Mesothelial cell of epicardium (in vitro differentiated cells): ENCODE measurements at regions not wholly inside any gene's neighbourhood (a gene's known extent, or its start where the extent isn't known, plus 50 kb on each side); places are given as distances from the start of the nearest gene placed in this dataset.

Experiments used
- DNase-seq, 2 experiments: peaks; one replicate each; pipeline ENCODE4 v3.0.0; 2021; ENCODE audit warnings: low spot score in 2 of 2; ENCODE audit not compliant: unreplicated experiment in 2 of 2
- H3K27ac Mint-ChIP-seq: 2 replicates; pipeline ENCODE4 v1.8.0; 2021; ENCODE audit warnings: mixed read lengths
- H3K27me3 Mint-ChIP-seq: 2 replicates; pipeline ENCODE4 v1.8.0; 2021; ENCODE audit warnings: low read depth, mixed read lengths
- H3K36me3 Mint-ChIP-seq: 2 replicates; pipeline ENCODE4 v1.8.0; 2021; ENCODE audit warnings: mixed read lengths
- H3K4me1 Mint-ChIP-seq: 2 replicates; pipeline ENCODE4 v1.8.0; 2021; ENCODE audit warnings: mixed read lengths
- H3K4me3 Mint-ChIP-seq: 2 replicates; pipeline ENCODE4 v1.8.0; 2021; ENCODE audit warnings: mild to moderate bottlenecking, moderate library complexity, mixed read lengths
- H3K9me3 Mint-ChIP-seq: 2 replicates; pipeline ENCODE4 v1.8.0; 2021; ENCODE audit warnings: mixed read lengths
- TF ChIP-seq, protein P1 (sequence below): fragments of 200-600 bp; sonication (generic); IDR thresholded peaks from one replicate; pipeline ENCODE4 v1.5.0; 2021; ENCODE audit warnings: antibody characterized with exemption; ENCODE audit not compliant: unreplicated experiment

DNA sequence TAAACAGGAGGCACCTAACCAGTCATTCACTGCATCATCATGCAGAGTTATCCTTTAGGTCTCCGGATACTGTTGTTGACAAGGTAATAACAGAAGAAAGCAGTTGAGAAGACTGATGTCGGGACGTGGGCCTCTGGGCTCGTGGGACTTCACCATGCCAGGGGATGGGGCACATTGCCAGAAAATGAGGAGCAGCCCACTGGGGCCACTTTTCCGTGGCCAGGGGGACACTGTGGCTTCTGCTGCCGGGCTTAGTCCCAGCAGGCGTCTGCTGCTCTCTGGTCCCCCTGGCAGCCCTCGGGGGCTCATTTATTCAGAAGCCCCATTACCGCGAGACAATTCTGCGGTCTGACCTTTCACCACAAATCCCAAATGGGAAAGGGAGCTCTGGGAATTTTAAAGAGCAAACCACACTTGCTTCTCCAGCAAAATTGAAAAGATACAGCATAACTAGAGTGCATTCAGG lies 201.2 kb downstream of the DAD1 start:
- Mint-ChIP-seq H3K4me1 (peaks cover 15% of the 10 kb centered on the region), H3K36me3 (no peaks in the 10 kb centered on the region), H3K27ac (no peak overlapping the region), H3K27me3 (peaks cover 39% of the 10 kb centered on the region), H3K4me3 (no peak overlapping the region), H3K9me3 (no peaks in the 10 kb centered on the region)
- TF ChIP-seq, protein P1, sequence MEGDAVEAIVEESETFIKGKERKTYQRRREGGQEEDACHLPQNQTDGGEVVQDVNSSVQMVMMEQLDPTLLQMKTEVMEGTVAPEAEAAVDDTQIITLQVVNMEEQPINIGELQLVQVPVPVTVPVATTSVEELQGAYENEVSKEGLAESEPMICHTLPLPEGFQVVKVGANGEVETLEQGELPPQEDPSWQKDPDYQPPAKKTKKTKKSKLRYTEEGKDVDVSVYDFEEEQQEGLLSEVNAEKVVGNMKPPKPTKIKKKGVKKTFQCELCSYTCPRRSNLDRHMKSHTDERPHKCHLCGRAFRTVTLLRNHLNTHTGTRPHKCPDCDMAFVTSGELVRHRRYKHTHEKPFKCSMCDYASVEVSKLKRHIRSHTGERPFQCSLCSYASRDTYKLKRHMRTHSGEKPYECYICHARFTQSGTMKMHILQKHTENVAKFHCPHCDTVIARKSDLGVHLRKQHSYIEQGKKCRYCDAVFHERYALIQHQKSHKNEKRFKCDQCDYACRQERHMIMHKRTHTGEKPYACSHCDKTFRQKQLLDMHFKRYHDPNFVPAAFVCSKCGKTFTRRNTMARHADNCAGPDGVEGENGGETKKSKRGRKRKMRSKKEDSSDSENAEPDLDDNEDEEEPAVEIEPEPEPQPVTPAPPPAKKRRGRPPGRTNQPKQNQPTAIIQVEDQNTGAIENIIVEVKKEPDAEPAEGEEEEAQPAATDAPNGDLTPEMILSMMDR: no peak
- no peak for DNase-seq

DNA sequence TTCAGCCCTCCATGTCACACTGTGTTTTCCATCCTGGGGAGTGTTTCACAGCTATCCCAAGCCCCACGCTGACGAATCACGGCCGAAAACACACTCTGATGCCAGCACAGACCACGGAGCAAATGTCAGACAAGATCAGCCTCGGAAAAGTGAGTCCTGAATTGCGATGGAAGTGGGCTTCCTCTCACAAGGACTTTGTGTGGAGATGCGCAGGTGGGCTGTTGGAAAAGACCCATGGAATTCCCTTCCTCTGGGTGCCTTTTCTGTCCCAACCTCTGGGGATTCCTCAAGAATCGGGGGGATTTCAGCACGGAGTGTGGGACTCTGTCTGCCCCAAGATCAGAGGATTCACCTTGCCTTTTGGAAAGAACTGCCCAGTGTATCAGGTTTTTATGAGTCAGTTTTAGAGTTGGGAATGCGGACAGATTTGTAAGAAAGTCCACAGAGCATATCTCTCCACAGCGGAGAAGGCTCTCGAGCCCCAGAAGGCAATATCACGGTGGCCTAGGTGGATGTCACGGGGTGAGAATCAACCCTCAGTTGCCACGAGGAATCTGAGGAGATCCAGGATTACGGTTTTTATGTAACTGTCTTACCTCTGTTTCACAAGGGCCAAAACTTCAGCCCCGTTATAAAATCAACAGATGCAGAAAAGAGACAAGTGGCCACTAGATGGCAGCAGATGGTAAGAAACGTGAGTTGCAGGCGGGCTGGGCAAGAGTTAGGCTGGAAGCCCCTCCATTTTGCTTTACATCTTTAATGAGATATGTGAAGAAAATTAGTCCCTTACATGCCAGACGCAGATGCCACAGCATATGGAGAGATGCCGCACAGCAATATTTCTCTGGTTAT lies 201.9 kb downstream of the DAD1 start:
- H3K27me3 Mint-ChIP-seq: peaks cover 40% of the 10 kb centered on the region
- peak; percentile 45 to 75 for DNase-seq
- no peak overlapping the region for H3K27ac Mint-ChIP-seq
- H3K36me3 Mint-ChIP-seq: no peaks in the 10 kb centered on the region
- no peak overlapping the region for H3K4me3 Mint-ChIP-seq
- no peaks in the 10 kb centered on the region for H3K9me3 Mint-ChIP-seq
- H3K4me1 Mint-ChIP-seq: peaks cover 15% of the 10 kb centered on the region
- TF ChIP-seq, protein P1: peak; percentile 93

DNA sequence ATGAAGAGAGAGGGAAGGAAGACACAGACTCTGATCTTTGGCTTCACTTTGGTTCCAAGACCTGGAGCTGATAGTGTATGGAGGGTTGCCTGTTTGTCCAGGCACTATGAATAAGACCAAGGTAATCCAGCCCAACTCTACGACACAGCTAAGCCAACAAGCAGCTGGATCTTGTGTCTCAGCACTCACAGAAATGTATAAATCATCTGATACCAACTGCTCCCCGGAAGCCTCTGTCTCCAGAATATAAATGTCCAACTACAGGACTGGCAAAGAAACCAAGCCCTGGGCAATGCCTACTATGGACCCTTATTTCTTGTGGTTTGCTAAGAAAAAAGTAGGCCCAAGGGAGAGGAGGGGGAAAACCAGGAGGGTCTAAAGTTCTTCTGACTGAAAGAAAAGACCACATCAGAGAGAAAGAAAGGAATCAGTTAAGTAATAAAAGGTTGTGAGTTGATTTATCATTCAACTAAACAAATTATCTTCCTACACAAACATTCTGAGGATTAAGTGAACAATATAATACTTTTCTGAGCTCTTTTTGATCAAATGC lies 204.0 kb downstream of the DAD1 start:
- DNase-seq: no peak
- H3K36me3 Mint-ChIP-seq: no peaks in the 10 kb centered on the region
- H3K9me3 Mint-ChIP-seq: no peaks in the 10 kb centered on the region
- no peak overlapping the region for H3K4me3 Mint-ChIP-seq
- H3K4me1 Mint-ChIP-seq: peaks cover 13% of the 10 kb centered on the region
- H3K27me3 Mint-ChIP-seq: peaks cover 32% of the 10 kb centered on the region
- TF ChIP-seq, protein P1: no peak
- H3K27ac Mint-ChIP-seq: peak overlapping the region; percentile 66

DNA sequence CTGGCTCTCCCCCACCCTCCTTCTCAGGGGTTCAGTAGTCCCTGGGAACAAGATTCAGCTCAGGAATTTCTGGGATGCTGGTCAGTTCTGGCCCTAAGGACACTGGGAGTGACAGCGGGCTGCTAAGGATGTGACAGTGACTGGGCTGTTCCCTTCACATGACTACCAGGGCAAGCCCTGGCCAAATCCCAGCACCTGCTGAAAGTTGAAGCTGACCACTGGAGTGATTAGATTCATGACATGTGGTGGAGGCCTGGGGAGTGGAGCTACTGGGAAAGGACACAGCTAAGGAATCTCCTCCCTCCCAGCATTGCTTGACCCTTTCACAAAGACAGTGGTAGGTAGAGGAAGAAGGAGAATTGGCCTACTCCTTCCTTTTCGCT lies 204.9 kb downstream of the DAD1 start:
- Mint-ChIP-seq H3K27me3 (peaks cover 26% of the 10 kb centered on the region), H3K4me1 (peaks cover 21% of the 10 kb centered on the region), H3K36me3 (no peaks in the 10 kb centered on the region), H3K9me3 (no peaks in the 10 kb centered on the region), H3K4me3 (no peak overlapping the region), H3K27ac (no peak overlapping the region)
- no peak for DNase-seq
- TF ChIP-seq, protein P1: no peak

DNA sequence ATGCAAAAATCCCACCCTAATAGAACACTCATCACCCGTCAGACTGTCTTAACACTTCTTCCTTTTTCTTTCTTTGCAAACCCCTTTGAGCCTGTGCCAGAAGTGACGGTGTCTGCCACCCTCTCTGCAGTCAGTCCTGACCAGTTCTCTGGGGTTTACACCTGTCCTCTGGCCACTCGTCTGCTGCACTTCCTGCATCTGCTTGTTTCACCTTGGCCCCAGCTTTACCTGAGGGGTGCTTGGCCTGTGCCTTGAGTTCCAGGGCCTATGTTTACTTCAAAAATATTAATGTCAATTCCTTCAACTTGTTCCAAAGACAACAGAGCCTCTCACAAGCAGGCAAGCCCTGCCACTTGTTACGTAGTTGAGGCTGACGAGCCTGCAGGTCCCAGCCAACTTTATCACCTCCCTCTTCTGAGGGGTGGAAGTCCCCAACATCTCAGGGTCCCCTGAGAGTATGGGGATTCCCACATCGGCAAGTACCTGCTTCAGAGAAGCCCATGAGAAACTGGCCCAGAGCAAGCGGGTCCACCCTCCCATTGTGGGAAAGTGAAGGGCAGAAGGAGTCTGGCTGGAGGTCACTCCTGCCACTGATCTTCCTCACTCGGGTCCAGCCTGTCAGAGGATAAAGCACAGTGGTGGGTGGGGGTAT lies 205.4 kb downstream of the DAD1 start:
- DNase-seq: no peak
- no peak overlapping the region for H3K4me3 Mint-ChIP-seq
- TF ChIP-seq, protein P1: no peak
- peaks cover 21% of the 10 kb centered on the region for H3K4me1 Mint-ChIP-seq
- H3K27ac Mint-ChIP-seq: no peak overlapping the region
- no peaks in the 10 kb centered on the region for H3K36me3 Mint-ChIP-seq
- no peaks in the 10 kb centered on the region for H3K9me3 Mint-ChIP-seq
- peaks cover 26% of the 10 kb centered on the region for H3K27me3 Mint-ChIP-seq
